SK-N-MC (cell line): ENCODE measurements at regions not wholly inside any gene's neighbourhood (a gene's known extent, or its start where the extent isn't known, plus 50 kb on each side); places are given as distances from the start of the nearest gene placed in this dataset.

Source experiments
- DNase-seq: peaks from one replicate; pipeline ENCODE4 v3.0.0-alpha.2; 2011; ENCODE audit warnings: low read depth, low spot score
- H3K27ac ChIP-seq: fragments of 200-600 bp; sonication (generic); 2 replicates; pipeline ENCODE4 v1.5.1; 2016; ENCODE audit warnings: mixed run types
- H3K36me3 ChIP-seq: fragments of 200-600 bp; sonication (generic); 2 replicates; pipeline ENCODE4 v1.6.1; 2017; ENCODE audit warnings: antibody characterized with exemption, low read length, mixed read lengths; ENCODE audit not compliant: insufficient read depth
- H3K4me3 ChIP-seq: fragments of 200-600 bp; sonication (generic); 2 replicates; pipeline ENCODE4 v1.5.1; 2016
- H3K9ac ChIP-seq: fragments of 200-600 bp; sonication (generic); 2 replicates; pipeline ENCODE4 v1.8.0; 2017; ENCODE audit warnings: mixed run types, mixed read lengths; ENCODE audit not compliant: insufficient read length
- H3K9me3 ChIP-seq: fragments of 200-600 bp; sonication (generic); 2 replicates; pipeline ENCODE4 v1.6.1; 2017; ENCODE audit warnings: low read depth, mild to moderate bottlenecking, antibody characterized with exemption, low read length, moderate library complexity, mixed read lengths
- EZH2 ChIP-seq: fragments of 200-600 bp; sonication (generic); IDR thresholded peaks from one replicate; pipeline ENCODE4 v1.6.1; 2017; ENCODE audit warnings: antibody characterized with exemption
- FOXP2 ChIP-seq: optimal IDR thresholded peaks from 2 replicates; pipeline ENCODE3; 2011; ENCODE audit warnings: mild to moderate bottlenecking, moderate library complexity; ENCODE audit not compliant: insufficient read depth; ENCODE audit errors: extremely low read length, control extremely low read depth
- POLR2AphosphoS5 ChIP-seq: IDR thresholded peaks from 2 replicates; pipeline ENCODE4 v1.6.1; 2012; ENCODE audit warnings: mild to moderate bottlenecking, low read depth, low read length, borderline replicate concordance

DNA sequence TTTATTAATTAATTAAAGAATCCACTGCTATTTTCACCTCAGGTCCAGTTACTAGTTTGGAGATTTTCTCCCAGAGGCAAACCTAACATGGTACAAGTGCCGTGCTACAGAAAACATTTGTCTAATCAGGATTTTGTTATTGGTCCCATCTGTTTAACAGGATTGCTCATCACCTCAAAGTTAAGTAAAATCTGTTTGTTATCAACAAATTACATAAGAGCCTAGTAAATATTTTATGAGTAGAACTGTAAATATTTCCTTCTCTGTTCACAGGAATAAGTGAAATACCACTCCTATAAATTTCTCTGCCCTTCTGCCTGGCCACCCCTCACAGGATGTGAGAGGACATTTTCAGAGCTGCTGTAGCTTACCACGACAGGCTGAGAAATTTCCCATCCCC lies 200.2 kb downstream of the RAD51AP2 start:
- Histone ChIP-seq H3K36me3 (no peaks in the 10 kb centered on the region), H3K4me3 (peak overlapping the region; percentile 7), H3K9me3 (no peaks in the 10 kb centered on the region), H3K9ac (no peak overlapping the region), H3K27ac (no peak overlapping the region)
- DNase-seq: no peak
- no peak for TF ChIP-seq FOXP2
- no peak for TF ChIP-seq POLR2AphosphoS5
- no peak for TF ChIP-seq EZH2

DNA sequence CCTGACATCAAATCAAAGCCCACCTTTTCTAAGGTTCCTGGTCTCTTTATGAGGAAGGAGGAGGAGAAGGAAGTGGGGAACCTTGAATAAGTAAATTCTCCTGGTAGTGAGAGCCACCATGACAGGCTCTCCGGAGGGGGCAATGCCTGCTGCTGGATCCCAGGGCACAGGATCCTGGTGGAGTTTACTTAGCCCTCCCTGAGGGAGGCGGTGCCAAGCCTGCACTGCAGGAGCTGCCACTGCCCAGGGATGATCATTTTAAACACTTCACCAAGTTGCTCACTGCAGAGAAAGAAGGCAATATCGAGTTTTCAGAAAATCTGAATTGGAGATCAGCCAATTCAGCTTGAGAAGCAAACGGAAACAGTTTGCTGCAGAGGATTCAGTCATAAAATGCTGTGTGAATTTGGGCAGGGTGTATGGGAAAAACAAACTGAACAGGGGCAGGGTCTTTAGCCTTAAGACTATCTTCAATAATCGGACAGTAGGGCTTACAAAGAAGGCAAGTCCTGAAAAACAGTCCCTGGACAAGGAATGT lies 200.7 kb downstream of the RAD51AP2 start:
- Histone ChIP-seq H3K9me3 (no peaks in the 10 kb centered on the region), H3K27ac (no peak overlapping the region), H3K36me3 (no peaks in the 10 kb centered on the region), H3K4me3 (peak overlapping the region; percentile 7; the same call in 1 of the 2 replicates), H3K9ac (no peak overlapping the region)
- TF ChIP-seq EZH2 (no peak), POLR2AphosphoS5 (no peak), FOXP2 (no peak)
- DNase-seq: no peak

DNA sequence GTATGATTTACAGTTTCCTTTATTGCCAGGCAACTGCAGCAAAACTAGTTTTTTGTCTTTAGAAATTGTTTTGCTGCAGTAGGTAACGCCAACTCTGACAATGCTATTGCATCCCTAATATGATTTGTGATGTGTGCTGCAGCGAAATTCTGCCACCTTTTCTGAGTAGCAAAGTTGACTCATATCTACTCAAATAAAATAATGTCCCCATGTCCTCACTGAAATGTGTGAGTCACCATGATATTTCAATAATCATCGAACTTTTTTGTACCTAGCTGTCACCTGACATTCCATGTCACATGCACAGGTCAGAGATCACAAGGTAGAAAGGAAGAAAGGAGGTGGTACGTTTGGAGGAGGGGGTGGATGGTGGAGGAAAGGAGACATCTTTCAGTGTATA lies 205.0 kb downstream of the RAD51AP2 start:
- H3K9ac ChIP-seq: no peak overlapping the region
- TF ChIP-seq FOXP2: no peak
- no peak for TF ChIP-seq EZH2
- no peak for TF ChIP-seq POLR2AphosphoS5

DNA sequence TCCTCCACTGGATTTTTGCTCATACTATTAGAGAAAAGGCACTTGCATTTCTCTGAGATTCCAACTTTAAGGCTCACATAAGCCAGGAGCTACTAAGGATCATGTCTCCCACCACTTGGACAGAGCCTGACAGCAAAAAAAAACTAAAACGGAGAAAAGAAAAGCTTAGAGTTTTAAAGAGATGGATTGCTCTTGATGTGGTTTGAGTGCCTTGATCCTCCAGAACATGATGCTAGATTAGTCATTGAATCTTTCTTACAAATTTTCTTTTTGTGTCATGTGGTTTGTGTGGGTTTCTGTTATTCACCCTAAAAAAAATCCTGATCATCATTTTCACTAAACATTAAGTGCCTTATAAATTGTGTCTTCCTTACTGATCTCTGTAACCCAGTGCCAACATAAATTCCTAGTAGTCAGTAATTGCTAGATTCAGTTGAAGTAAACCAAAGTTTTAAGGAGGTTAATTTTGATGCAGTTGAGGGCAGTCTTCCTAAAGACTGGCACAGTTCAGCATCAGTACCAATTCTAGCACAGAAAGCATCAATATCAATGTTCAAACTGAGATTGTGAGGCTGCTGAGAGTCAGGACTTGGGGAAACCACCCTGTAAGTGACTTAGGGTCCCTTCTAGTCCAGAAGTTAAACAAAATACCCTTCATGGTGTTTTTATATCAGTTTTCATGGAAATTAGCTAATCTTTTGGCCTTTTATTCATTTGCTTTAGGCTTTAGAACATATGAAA lies 206.3 kb downstream of the RAD51AP2 start:
- no peak for DNase-seq
- Histone ChIP-seq H3K27ac (no peak overlapping the region), H3K9me3 (no peaks in the 10 kb centered on the region), H3K4me3 (no peak overlapping the region), H3K9ac (no peak overlapping the region), H3K36me3 (no peaks in the 10 kb centered on the region)
- TF ChIP-seq EZH2 (no peak), FOXP2 (no peak), POLR2AphosphoS5 (no peak)

More for the DNA sequence above, 205.0 kb downstream of the RAD51AP2 start:
- no peak overlapping the region for H3K27ac ChIP-seq
- no peaks in the 10 kb centered on the region for H3K36me3 ChIP-seq
- no peak overlapping the region for H3K4me3 ChIP-seq
- H3K9me3 ChIP-seq: no peaks in the 10 kb centered on the region
- no peak for DNase-seq

DNA sequence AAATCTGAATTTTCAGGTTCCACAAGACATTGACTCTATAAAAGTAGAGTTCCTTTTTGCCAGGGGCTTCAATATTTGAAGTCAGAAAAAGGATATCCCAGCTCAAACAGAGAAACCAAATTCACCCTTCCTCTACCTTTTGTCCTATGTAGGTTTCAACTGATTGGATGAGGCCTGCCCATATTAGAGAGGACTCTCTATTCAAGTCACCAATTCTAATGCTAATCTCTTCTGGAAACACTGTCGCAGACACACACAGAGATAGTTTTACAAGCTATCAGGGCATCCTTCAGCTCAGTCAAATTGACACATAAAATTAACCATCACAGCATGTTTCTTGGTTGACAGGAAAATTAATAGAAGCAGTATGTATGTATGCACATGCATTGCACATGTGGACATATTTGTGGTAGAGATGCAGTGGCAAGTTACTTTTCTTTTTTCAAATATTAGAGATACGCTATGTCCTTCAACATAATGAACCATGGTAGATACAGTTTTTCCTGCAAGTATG lies 207.1 kb downstream of the RAD51AP2 start:
- no peak overlapping the region for H3K9ac ChIP-seq
- TF ChIP-seq EZH2 (no peak), FOXP2 (no peak), POLR2AphosphoS5 (no peak)
- no peaks in the 10 kb centered on the region for H3K36me3 ChIP-seq
- DNase-seq: no peak
- no peaks in the 10 kb centered on the region for H3K9me3 ChIP-seq
- no peak overlapping the region for H3K27ac ChIP-seq
- H3K4me3 ChIP-seq: no peak overlapping the region

DNA sequence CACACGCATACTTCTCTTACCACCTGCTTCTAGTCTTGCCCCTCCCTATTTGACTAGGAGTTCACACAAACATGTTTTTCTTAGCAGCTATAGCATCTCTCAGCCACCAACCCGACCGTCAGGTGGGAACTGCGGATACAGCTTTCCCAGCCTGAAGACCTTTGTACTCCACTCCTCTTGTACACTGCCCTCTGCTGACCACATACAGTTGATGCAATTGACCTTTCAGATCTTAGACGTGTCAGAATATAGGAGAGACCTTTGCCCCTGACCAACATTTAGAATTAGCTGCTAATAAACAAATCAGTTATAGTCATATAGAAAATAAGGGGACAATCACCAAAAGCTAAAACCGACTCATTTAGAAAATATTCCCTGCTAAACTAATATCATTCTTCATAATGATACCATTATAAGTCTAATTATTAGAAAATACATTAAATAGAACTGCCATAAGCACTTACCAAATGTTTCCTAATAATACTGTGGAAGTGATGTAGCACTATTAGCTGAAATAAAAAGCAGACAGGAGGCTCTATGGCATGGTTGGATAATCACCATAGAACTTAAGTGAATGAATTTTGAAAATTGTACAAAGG lies 208.4 kb downstream of the RAD51AP2 start:
- Histone ChIP-seq H3K9ac (no peak overlapping the region), H3K4me3 (no peak overlapping the region), H3K9me3 (no peaks in the 10 kb centered on the region), H3K36me3 (no peaks in the 10 kb centered on the region), H3K27ac (no peak overlapping the region)
- no peak for DNase-seq
- TF ChIP-seq POLR2AphosphoS5 (no peak), FOXP2 (no peak), EZH2 (no peak)

DNA sequence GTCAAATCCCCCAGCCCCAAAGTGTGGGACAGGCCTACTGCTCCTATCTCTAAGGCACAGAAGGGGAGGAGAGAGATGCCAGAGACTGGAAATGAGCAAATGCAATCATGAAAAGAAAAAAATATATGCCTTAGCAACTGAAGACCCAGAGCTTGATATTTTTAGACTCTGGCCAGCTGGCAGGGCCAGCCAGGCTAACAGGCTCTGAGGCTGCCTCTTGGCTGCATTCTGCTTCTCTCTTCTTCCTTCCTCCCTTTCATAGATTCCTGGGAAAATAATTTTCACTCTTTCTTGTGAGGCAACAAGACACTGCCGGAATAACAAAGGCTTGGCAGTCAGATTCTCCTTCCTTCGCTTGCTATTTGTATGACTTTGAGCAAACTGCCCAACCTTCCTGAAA lies 209.1 kb downstream of the RAD51AP2 start:
- no peaks in the 10 kb centered on the region for H3K9me3 ChIP-seq
- no peak overlapping the region for H3K9ac ChIP-seq
- no peak overlapping the region for H3K4me3 ChIP-seq
- no peaks in the 10 kb centered on the region for H3K36me3 ChIP-seq
- TF ChIP-seq FOXP2 (no peak), POLR2AphosphoS5 (no peak), EZH2 (no peak)
- no peak for DNase-seq
- H3K27ac ChIP-seq: no peak overlapping the region

DNA sequence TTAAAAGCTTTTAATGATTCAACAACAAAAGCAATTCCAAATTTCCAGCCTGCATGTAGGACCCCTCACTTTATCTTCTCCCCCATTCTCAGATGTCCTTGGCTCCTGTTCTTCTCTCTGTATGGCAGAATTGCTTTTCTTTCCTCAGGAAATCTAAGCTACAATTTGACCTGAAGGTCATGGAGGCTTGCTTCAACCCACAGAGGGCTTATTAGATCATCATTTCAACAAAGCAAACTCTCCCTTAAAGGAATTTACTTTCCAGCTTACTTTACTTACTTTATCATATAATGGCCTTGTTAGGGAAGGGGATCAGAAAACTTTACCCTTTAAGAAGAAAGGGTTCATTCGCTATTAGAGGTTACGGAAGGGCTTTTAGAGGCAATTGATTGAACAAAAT lies 211.5 kb downstream of the RAD51AP2 start:
- Histone ChIP-seq H3K27ac (no peak overlapping the region), H3K9me3 (no peaks in the 10 kb centered on the region), H3K4me3 (no peak overlapping the region), H3K9ac (no peak overlapping the region), H3K36me3 (no peaks in the 10 kb centered on the region)
- TF ChIP-seq FOXP2: no peak
- no peak for TF ChIP-seq EZH2
- TF ChIP-seq POLR2AphosphoS5: no peak
- DNase-seq: no peak
